Stimulated activated CD4-positive, alpha-beta T cell treated with anti-CD3 and anti-CD28 coated beads, Interleukin-4, amount 100 ng/mL, for 1 hour (primary cell): ENCODE measurements at regions not wholly inside any gene's neighbourhood (a gene's known extent, or its start where the extent isn't known, plus 50 kb on each side); places are given as distances from the start of the nearest gene placed in this dataset.

Source experiments
- DNase-seq: peaks from one replicate; pipeline ENCODE4 v3.0.0-alpha.2; 2020

GRCh38 chr11:80816966-80817365 is 1376.1 kb upstream of the TENM4 start:
- DNase-seq, result no peak

GRCh38 chr11:80816454-80816847 is 1375.6 kb upstream of the TENM4 start:
- no peak for DNase-seq

DNA sequence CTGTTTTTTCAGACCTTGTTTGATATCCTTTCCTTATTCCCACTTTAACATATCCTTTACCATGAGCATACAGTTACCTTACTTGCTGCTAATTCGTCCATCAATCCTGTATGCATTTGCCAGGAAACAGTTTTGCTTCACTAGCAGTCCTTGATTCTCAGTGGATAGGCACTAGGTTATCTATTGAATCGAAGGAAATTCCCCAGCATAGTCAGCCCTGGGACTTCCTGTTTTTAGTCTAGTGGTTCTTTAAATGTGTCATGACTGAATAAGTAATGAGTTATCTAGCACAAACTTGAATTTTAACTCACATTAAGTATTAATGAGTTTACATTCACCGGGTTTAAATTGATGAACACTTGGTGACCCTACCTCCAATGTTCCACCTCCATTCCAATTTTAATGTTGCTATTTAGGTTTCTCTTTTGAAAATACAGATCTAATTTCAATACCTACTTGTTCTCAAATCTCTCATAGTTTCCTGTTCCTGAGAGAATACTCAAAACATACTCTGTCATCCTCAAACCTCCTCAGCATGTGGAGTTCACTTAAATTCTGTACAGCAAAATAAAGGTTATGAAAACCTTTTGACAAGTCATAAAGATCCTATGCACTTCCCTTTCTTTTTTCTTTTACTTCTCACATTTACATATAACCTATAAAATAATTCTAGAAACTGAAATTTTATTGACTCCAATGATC is 1375.1 kb upstream of the TENM4 start:
- DNase-seq, result no peak

GRCh38 chr11:80814813-80815212 is 1374.0 kb upstream of the TENM4 start:
- no peak for DNase-seq

DNA sequence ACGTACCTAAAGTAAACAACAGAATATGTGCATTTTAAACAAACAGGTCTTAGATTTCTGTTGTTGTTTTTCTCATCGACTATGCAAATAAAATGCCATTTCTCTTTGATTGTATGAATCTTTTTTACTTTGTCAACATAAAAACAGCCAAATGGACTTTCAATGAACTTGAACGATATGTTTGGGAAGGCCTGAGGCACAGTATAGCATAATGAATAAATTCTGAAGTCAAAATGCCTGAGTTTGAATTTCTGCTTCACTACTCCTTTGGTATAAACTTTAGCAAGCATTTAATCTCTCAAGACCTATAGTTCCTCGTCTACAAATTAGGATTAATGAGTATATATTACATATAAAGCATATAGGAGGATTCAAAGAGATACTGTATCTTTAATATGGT is 1369.9 kb upstream of the TENM4 start:
- no peak for DNase-seq

DNA sequence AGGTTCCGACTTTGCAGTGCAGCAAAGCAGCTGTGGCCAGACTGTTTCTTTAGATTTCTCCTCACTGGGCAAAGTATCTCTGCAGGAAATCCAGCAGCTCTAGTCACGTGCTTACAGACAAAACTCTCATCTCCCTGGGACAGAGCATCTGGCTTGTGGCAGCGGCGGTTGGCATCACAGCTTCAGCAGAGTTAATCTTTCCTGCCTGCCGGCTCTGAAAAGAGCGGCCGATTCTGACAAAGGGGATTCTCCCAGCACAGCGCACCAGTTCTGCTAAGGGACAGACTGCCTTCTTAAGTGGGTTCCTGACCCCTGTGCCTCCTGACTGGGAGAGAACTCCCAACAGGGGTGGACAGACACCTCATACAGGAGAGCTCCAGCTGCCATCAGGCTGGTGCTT is 1357.3 kb upstream of the TENM4 start:
- no peak for DNase-seq

GRCh38 chr11:80783561-80783960 is 1342.7 kb upstream of the TENM4 start:
- DNase-seq, result no peak

DNA sequence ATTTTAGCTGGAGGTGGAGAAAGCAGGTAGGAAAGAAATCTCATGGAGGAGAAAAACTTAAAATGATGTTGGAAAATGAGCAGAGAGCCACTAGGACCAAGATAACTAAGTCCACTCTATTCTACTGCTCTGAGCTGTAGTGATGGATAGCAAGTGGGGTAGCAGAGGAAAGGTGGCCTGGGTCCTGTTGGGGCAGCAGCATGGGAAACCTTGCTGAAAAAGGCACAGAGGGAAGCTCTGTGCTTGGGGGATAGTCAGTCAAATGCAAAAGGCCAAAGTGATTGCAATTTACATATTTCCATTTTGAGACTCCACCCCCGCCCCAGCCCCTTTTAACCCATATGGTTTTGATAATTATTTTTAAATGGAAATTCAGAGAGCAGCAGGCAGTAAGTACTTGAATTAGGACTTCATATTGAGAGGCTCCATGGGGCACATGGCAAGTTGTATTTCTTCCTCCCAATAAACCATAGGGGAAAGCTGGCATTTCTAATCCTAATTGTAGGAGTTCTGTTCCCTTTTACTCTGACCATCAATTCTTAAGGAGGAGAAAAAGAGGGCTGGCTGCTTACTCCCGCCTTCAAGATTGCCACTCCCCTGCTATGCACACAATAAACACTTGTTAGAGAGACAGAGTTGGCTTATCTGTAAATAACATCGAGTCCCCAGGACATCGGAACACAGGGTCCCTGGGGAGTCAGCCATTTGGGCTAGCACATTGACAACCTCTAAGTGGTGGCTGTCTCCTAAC is 1341.5 kb upstream of the TENM4 start:
- no peak for DNase-seq

DNA sequence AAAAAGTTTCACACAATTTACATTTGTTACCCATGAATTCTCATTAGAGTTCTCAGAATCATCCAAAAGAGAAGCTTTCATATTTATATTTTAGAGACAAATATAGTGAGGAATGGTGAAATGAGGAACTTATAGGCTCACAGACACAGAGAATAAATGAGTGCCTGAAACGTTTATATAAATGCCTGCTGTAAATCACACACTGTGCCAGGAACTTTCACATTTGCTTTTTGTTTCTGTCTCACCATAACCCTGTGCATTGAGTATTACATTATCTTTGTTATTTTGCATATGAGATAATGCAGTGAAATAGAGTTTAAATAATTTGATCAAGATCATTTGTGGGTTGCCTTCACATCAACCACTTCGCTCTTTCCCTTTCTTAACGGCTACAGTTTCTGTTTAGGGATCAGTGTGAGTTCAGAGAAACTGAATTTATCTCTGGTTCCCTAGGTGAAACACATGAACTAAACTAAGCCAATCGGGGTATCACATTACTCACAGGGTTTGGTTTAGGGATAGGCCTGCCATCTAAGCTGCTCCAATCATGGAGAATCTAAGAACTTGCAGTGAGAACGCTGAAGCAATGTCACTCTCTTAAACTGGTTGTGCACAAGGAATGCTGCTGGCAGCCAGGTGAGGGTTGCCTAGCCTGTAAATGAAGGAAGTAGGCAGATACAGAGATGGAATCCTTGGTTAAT is 1339.2 kb upstream of the TENM4 start:
- DNase-seq, result no peak

- DNase-seq, result no peak
Observed at GRCh38 chr11:80778941-80779340, 1338.1 kb upstream of the TENM4 start.

- no peak for DNase-seq
Observed at GRCh38 chr11:80778432-80778831, 1337.6 kb upstream of the TENM4 start.

- no peak for DNase-seq
Observed at GRCh38 chr11:80773919-80774318, 1333.1 kb upstream of the TENM4 start.

GRCh38 chr11:80771017-80771416 is 1330.2 kb upstream of the TENM4 start:
- DNase-seq, result no peak

DNA sequence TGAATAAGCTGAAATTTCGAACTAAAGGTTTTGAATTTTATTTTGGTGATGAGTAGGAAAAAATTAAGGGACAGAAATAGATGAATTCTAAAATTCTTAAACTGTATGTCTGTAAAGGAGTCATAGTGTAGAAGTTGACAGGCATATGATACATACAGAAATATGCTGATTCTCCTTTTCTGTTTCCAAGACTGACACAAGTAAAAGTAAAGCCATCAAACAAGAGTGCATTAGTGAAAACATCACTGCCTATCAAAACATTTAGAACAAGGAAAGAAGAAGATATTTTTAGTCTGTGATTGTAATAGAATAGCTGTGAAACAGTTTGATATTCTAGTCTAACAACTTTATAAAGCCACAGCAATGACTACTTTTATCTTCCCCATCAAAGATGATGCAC is 1318.0 kb upstream of the TENM4 start:
- DNase-seq, result no peak

- no peak for DNase-seq
Observed at GRCh38 chr11:80748207-80748925, 1307.5 kb upstream of the TENM4 start.

- DNase-seq, result no peak
Observed at GRCh38 chr11:80746300-80746699, 1305.5 kb upstream of the TENM4 start.

- DNase-seq, result no peak
Observed at GRCh38 chr11:80745416-80745815, 1304.6 kb upstream of the TENM4 start.

- no peak for DNase-seq
Observed at GRCh38 chr11:80733790-80734189, 1293.0 kb upstream of the TENM4 start.

GRCh38 chr11:80733361-80733760 is 1292.5 kb upstream of the TENM4 start:
- no peak for DNase-seq

GRCh38 chr11:80727315-80727714 is 1286.5 kb upstream of the TENM4 start:
- DNase-seq, result no peak

DNA sequence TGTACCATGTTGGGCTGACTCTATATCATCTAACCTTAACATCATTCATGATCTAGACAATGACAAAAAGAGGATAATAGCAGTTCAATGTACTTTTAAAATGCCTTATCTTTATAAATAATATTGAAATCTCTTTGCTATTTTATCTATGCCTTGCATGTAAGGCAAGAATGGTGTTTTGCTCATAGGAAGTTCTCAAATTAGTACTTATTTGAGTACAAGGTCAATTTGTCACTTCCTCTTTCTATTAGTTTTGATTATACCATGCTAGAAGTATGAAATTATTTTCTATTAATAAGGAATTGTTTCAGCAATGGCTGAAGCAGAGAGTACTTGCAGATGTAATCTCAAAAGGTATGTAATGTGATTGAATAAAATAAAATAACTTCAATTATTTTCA is 1285.4 kb upstream of the TENM4 start:
- no peak for DNase-seq

GRCh38 chr11:80724366-80724765 is 1283.5 kb upstream of the TENM4 start:
- DNase-seq, result no peak

DNA sequence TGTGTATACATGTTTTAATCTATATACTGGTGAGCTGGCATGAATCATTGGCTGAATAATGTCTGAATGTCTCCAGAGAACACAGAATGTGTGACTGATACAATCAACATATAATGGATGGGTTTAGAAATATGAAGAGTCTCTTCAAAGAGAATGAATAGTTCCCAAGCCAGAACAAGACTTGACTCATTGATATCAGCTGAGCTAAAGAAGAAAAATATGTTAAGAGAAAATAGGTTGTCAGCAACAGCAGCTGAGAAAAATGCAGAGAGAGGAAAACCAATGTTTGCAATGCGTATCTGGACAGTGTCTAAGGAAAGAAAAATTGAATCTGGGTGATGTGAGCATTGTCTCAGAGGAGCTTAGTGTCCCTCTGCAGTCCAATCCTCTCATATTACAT is 1281.8 kb upstream of the TENM4 start:
- no peak for DNase-seq
